Activated naive CD8-positive, alpha-beta T cell treated with anti-CD3 and anti-CD28 coated beads, Interleukin-2, amount 10 ng/mL, durations not matched to agents 7 days and 5 days (primary cell): ENCODE measurements at regions not wholly inside any gene's neighbourhood (a gene's known extent, or its start where the extent isn't known, plus 50 kb on each side); places are given as distances from the start of the nearest gene placed in this dataset.

ENCODE experiments used
- ATAC-seq: fragments of 150-1000 bp; cut with Tn5 transposase; one replicate; pipeline ENCODE4 v1.10.0; 2021; ENCODE audit warnings: low read depth, moderate library complexity
- POLR2A ChIA-PET: fragments of 350-600 bp; sonication (Branson Sonifier 250); formaldehyde crosslinking; loops from one replicate; lab custom pipeline; 2021; ENCODE audit warnings: antibody characterized with exemption; lab: Charles Lee
- DNase-seq: peaks from one replicate; pipeline ENCODE4 v3.0.0; 2021
- H3K27ac Mint-ChIP-seq: one replicate; pipeline ENCODE4 v1.8.0; 2022; ENCODE audit warnings: mild to moderate bottlenecking, mixed read lengths
- H3K27me3 Mint-ChIP-seq: one replicate; pipeline ENCODE4 v1.8.0; 2022; ENCODE audit warnings: mild to moderate bottlenecking, moderate library complexity, mixed read lengths
- H3K36me3 Mint-ChIP-seq: one replicate; pipeline ENCODE4 v1.8.0; 2021; ENCODE audit warnings: mild to moderate bottlenecking, mixed read lengths
- H3K4me1 Mint-ChIP-seq: one replicate; pipeline ENCODE4 v1.8.0; 2021; ENCODE audit warnings: mixed read lengths
- H3K4me3 Mint-ChIP-seq: one replicate; pipeline ENCODE4 v1.8.0; 2022; ENCODE audit warnings: mild to moderate bottlenecking, moderate library complexity, mixed read lengths
- H3K9me3 Mint-ChIP-seq: one replicate; pipeline ENCODE4 v1.8.0; 2021; ENCODE audit warnings: mixed read lengths

DNA sequence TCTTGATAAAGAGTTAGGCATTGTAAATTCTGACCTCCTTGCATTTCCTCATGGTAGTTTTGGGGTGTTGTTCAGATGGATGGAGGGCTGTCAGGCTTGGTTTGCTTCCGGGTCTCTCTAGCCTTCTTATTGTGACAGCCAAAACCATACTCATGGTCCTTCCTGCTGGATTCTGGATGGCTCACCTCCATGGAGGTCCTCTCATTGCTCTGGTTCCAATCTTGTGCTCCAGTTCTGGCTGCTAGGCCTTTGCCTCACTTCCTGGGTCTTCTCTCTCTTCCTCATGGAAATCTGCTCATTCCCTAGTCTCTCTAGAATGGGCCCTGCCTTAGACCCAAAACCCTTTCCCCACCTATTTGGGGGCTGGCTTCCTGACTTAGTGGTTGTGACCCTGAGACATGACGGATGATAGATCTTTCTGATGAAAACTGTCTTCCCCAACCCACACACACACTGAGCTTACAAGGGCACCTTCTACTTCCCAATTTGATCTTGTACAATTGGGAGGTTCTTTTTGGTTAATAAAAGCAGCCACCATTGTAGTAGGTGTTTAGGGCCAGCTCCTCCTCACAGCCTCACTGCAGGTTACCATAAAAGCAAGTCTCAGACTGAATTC, 66.2 kb upstream of the XCR1 start:
- Mint-ChIP-seq H3K4me3 (no peak overlapping the region), H3K27me3 (no peaks in the 10 kb centered on the region), H3K4me1 (peaks cover 77% of the 10 kb centered on the region), H3K9me3 (no peaks in the 10 kb centered on the region), H3K27ac (peak overlapping the region; percentile 60), H3K36me3 (peaks cover 32% of the 10 kb centered on the region)
- POLR2A ChIA-PET: interaction anchor here (1.5 to 7.3 kb wide), 2 partner anchors 108 to 115 kb away, joined by 4 to 83 read pairs; partner anchors contain the start of gene CCR1
- ATAC-seq (no peak), DNase-seq (no peak)

DNA sequence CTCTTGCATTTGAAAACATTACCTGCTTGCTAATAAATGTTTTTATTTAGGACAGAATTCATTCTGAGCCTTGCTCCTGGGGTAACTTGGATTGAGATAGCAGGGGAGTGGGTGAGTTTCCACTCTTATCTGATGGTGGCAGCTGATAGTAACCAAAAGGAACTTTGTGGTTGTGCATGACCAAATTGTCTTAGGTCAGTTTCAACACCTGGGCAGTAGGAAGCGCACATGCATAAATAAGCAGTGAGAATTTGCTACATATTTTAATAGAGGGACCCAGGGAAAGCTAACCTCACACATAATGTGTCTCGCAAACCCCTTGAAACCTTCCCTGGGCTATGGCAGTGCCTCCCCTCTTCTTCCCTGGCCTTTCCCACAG, 65.4 kb upstream of the XCR1 start:
- peak overlapping the region; percentile 40 for H3K27ac Mint-ChIP-seq
- H3K4me3 Mint-ChIP-seq: no peak overlapping the region
- no peak for ATAC-seq
- H3K4me1 Mint-ChIP-seq: peaks cover 73% of the 10 kb centered on the region
- peaks cover 32% of the 10 kb centered on the region for H3K36me3 Mint-ChIP-seq
- POLR2A ChIA-PET: interaction anchor here (1.5 kb wide), 1 partner anchor 109 kb away, joined by 4 read pairs; no protein-coding TSS in a partner anchor
- no peaks in the 10 kb centered on the region for H3K27me3 Mint-ChIP-seq
- H3K9me3 Mint-ChIP-seq: no peaks in the 10 kb centered on the region
- DNase-seq: no peak

- H3K9me3 Mint-ChIP-seq: no peaks in the 10 kb centered on the region
- no peak overlapping the region for H3K4me3 Mint-ChIP-seq
- DNase-seq (no peak), ATAC-seq (no peak)
- H3K27ac Mint-ChIP-seq: peak overlapping the region; percentile 40
- no peaks in the 10 kb centered on the region for H3K27me3 Mint-ChIP-seq
- H3K4me1 Mint-ChIP-seq: peaks cover 71% of the 10 kb centered on the region
- peaks cover 32% of the 10 kb centered on the region for H3K36me3 Mint-ChIP-seq
- POLR2A ChIA-PET: interaction anchor here (1.5 kb wide), 1 partner anchor 110 kb away, joined by 4 read pairs; no protein-coding TSS in a partner anchor
Measured at GRCh38 chr3:46091741-46092701, 64.7 kb upstream of the XCR1 start.

DNA sequence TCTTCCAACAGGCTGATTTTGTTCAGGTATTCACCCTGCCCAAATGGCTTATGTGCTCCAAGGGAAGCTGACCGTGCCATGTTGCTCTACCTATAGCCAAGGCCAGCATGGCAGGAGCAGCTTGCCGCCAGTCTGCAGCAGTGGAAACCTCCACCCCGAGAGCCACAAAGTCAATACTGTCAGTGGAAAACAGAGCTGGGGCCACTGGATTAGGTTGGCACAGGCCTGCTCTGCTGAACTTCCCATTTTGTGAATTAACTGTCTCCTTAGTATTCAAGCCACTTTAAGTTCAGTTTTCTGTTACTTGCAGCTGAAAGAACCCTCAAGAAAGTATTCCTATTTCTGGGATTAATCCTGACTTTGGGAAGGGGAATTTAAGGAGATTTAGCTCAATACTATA, 63.8 kb upstream of the XCR1 start:
- H3K4me3 Mint-ChIP-seq: no peak overlapping the region

GRCh38 chr3:46090161-46090591, 62.9 kb upstream of the XCR1 start:
- Mint-ChIP-seq H3K4me1 (peaks cover 73% of the 10 kb centered on the region), H3K36me3 (peaks cover 32% of the 10 kb centered on the region), H3K27me3 (no peaks in the 10 kb centered on the region), H3K4me3 (no peak overlapping the region), H3K27ac (no peak overlapping the region), H3K9me3 (no peaks in the 10 kb centered on the region)
- POLR2A ChIA-PET: interaction anchor here (1.0 to 3.9 kb wide), 2 partner anchors 118 to 123 kb away, joined by 3 to 14 read pairs; partner anchors contain the start of gene CCR1
- ATAC-seq (peak; percentile 41), DNase-seq (no peak)

More for the DNA sequence above, 63.8 kb upstream of the XCR1 start:
- no peak for ATAC-seq
- Mint-ChIP-seq H3K27me3 (no peaks in the 10 kb centered on the region), H3K36me3 (peaks cover 31% of the 10 kb centered on the region), H3K9me3 (no peaks in the 10 kb centered on the region), H3K27ac (peak overlapping the region; percentile 12), H3K4me1 (peaks cover 67% of the 10 kb centered on the region)
- POLR2A ChIA-PET: no interaction called here
- no peak for DNase-seq

- H3K4me3 Mint-ChIP-seq: no peak overlapping the region
- H3K9me3 Mint-ChIP-seq: no peaks in the 10 kb centered on the region
- POLR2A ChIA-PET: interaction anchor here (0.9 to 3.9 kb wide), 6 partner anchors 8 to 124 kb away, joined by 3 to 14 read pairs (median 4); partner anchors contain the start of gene CCR1
- no peak overlapping the region for H3K27ac Mint-ChIP-seq
- H3K27me3 Mint-ChIP-seq: no peaks in the 10 kb centered on the region
- DNase-seq: no peak
- H3K4me1 Mint-ChIP-seq: peaks cover 69% of the 10 kb centered on the region
- H3K36me3 Mint-ChIP-seq: peaks cover 28% of the 10 kb centered on the region
- ATAC-seq: peak; percentile 58
Measured at GRCh38 chr3:46089237-46090011, 62.1 kb upstream of the XCR1 start.

DNA sequence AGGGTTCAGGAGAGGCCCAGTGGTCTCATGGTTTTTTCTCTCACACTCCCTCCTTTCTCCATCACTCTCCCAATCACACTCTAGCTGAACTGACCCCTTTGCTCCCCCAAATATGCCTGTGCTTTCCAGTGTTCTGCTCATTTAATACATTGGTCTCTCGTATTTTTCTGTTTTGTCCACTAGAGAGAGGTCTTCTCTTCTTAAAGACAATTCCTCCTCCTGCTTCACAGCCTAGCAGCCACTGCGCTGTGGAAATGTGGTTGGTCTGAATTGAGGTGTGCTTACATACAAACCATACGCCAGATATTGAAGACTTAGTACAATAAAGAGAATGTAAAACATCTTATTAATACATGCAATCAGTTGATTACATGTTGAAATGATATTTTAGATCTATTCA, 60.6 kb upstream of the XCR1 start:
- Mint-ChIP-seq H3K36me3 (peaks cover 19% of the 10 kb centered on the region), H3K9me3 (no peaks in the 10 kb centered on the region), H3K4me1 (peaks cover 57% of the 10 kb centered on the region), H3K27me3 (no peaks in the 10 kb centered on the region), H3K4me3 (no peak overlapping the region), H3K27ac (peak overlapping the region; percentile 53)
- POLR2A ChIA-PET: interaction anchor here (1.3 to 3.9 kb wide), 5 partner anchors 9 to 120 kb away, joined by 3 to 14 read pairs (median 5); partner anchors contain the start of gene CCR1
- ATAC-seq (peak; percentile 57), DNase-seq (no peak)

- Mint-ChIP-seq H3K36me3 (peaks cover 19% of the 10 kb centered on the region), H3K4me3 (no peak overlapping the region), H3K27me3 (no peaks in the 10 kb centered on the region), H3K27ac (no peak overlapping the region), H3K9me3 (no peaks in the 10 kb centered on the region), H3K4me1 (peaks cover 53% of the 10 kb centered on the region)
- no peak for ATAC-seq
- POLR2A ChIA-PET: interaction anchor here (1.1 to 3.9 kb wide), 4 partner anchors 24 to 282 kb away, joined by 3 to 14 read pairs (median 3); partner anchors contain the start of gene CCR1
- no peak for DNase-seq
Measured at GRCh38 chr3:46086986-46087385, 59.7 kb upstream of the XCR1 start.

DNA sequence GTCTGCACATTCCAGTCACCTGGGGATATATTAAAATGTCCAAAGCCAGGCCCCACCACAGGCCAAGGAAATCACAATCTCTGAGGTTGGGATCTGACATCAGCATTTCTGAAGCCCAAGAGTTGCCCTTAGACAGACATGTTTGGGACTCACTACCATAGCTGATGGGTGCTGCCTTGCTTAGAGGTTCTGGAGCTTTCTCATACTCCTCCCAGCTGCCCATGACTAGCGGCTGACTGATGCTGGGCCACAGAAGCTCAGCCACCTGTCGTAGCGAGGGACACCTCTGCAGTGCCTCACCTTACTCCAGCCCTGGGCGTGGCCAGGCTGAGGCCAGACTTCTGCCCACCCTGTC, 58.8 kb upstream of the XCR1 start:
- no peak for ATAC-seq
- H3K4me1 Mint-ChIP-seq: peaks cover 49% of the 10 kb centered on the region
- DNase-seq: no peak
- peaks cover 16% of the 10 kb centered on the region for H3K36me3 Mint-ChIP-seq
- peaks cover 2% of the 10 kb centered on the region for H3K27me3 Mint-ChIP-seq
- POLR2A ChIA-PET: interaction anchor here (0.9 kb wide), 1 partner anchor 19 kb away, joined by 3 read pairs; no protein-coding TSS in a partner anchor
- no peak overlapping the region for H3K4me3 Mint-ChIP-seq
- H3K9me3 Mint-ChIP-seq: no peaks in the 10 kb centered on the region
- H3K27ac Mint-ChIP-seq: peak overlapping the region; percentile 52

DNA sequence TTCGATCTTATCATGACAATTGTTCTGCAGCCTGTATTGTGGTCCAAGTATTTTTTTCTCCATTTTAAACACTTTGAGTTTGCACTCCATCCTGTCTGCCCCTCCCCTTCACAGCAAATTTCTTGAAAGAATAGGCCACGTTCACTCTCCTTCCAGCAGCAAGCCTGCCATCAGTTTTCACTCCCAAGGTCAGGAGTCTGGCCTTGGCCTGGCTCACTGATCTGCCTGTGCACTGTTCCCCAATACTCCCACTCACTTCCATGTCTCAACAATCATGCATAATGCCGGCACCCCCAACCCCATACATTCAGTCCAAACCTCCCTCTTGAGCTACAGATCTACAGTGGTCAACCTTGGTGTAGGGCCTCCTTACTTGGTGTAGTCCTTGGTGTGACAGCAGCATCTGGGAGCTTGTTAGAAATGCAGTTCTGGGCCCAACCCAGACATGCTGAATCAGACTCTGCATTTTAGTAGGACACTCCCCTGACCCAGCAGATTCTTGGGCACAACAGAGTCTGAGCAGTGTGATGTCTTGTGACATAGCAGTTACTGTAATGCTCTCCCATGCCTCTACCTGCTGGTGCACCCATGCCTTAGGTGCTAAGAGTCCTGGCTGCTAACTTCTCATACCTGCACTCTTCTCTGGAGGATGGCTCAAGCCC, 58.3 kb upstream of the XCR1 start:
- POLR2A ChIA-PET: interaction anchor here (0.9 to 1.1 kb wide), 2 partner anchors 19 to 121 kb away, joined by 3 to 4 read pairs; no protein-coding TSS in a partner anchor
- peaks cover 46% of the 10 kb centered on the region for H3K4me1 Mint-ChIP-seq
- DNase-seq: no peak

DNA sequence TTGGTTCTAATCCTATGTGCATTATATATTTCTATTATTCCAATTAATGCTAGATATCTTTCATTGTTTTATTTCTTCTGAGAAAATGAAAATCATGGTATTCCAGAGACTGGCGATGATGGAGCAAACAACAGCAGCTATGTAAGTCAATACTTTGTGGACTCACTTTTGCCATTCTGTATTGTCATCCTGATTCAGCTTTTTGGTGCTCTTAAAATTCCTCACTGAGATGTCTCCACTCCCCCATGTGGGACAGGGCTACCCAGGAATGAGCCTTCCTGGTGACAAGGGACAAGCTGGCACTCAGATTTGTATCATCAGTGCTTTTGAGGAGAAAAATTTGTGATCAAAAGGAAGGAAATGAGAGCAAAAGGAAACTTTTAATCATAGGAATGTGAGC, 56.7 kb upstream of the XCR1 start:
- H3K4me3 Mint-ChIP-seq: no peak overlapping the region
- peaks cover 8% of the 10 kb centered on the region for H3K36me3 Mint-ChIP-seq
- peaks cover 40% of the 10 kb centered on the region for H3K4me1 Mint-ChIP-seq
- no peaks in the 10 kb centered on the region for H3K9me3 Mint-ChIP-seq
- no peak overlapping the region for H3K27ac Mint-ChIP-seq
- DNase-seq (no peak), ATAC-seq (no peak)
- POLR2A ChIA-PET: interaction anchor here (1.1 kb wide), 1 partner anchor 10 kb away, joined by 3 read pairs; no protein-coding TSS in a partner anchor
- peaks cover 3% of the 10 kb centered on the region for H3K27me3 Mint-ChIP-seq

More for the DNA sequence above, 58.3 kb upstream of the XCR1 start:
- H3K9me3 Mint-ChIP-seq: no peaks in the 10 kb centered on the region
- H3K27ac Mint-ChIP-seq: peak overlapping the region; percentile 17
- no peak for ATAC-seq
- H3K36me3 Mint-ChIP-seq: peaks cover 14% of the 10 kb centered on the region
- H3K4me3 Mint-ChIP-seq: no peak overlapping the region
- peaks cover 3% of the 10 kb centered on the region for H3K27me3 Mint-ChIP-seq

DNA sequence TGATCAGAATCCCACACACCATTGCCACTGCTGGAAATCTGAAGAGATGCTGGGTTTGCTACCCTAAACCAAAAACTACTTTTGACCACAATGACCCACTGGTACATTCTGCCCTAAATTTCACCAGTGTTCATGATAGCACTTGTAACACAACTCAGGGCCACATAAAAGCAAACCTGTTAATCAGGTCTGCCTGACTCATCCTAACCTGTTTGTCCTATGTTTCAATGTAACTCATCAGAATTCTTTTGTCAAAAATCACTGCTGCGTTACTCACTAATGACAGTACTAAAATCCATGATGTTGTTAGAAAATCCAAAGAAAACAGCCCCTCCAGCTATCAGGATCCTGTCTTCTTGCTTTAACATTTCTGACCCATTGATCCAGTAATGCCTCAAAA, 55.6 kb upstream of the XCR1 start:
- Mint-ChIP-seq H3K27me3 (peaks cover 3% of the 10 kb centered on the region), H3K9me3 (no peaks in the 10 kb centered on the region), H3K4me3 (no peak overlapping the region), H3K27ac (no peak overlapping the region), H3K36me3 (peaks cover 7% of the 10 kb centered on the region), H3K4me1 (peaks cover 44% of the 10 kb centered on the region)
- POLR2A ChIA-PET: no interaction called here
- DNase-seq (no peak), ATAC-seq (no peak)
